ENCODE measurements at regions not wholly inside any gene's neighbourhood (a gene's known extent, or its start where the extent isn't known, plus 50 kb on each side); places are given as distances from the start of the nearest gene placed in this dataset.

GRCh38 chr2:143906850-143907249, 613.1 kb downstream of the ZEB2 start:
- no peak for DNase-seq

GRCh38 chr2:143905587-143905986, 614.3 kb downstream of the ZEB2 start:
- DNase-seq: no peak

DNA sequence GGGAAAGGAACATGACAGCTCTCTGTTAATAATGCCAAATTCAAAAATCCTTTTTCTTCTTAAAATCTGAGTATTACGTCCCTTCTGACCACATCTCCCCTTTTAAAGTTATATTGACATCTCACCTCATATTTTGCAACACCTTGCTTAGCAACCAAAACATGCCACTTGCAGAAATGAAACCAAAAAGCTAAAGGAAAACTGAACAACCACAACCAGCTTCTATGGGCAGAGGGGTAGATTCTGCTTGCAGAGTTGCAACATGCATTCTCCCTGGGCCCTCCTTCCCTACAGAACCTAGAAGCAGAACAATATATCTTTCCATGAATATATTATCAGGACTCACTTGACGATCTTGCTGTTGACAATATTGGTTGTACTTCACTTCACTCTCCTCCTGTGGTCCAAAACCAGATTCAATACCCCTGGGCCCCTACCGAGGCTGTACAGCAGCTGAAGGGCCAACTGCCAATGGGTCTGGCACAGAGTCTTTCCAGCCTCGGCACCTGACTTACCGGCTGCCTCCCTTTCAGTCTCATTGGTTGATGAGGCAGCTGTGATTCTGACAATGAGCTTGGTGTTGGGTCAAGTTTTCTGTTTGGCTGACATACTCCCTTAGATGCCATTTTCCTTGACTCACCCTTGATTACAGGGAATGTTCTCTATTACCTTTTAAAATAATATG, 616.6 kb downstream of the ZEB2 start:
- peak; percentile 26 for DNase-seq

DNA sequence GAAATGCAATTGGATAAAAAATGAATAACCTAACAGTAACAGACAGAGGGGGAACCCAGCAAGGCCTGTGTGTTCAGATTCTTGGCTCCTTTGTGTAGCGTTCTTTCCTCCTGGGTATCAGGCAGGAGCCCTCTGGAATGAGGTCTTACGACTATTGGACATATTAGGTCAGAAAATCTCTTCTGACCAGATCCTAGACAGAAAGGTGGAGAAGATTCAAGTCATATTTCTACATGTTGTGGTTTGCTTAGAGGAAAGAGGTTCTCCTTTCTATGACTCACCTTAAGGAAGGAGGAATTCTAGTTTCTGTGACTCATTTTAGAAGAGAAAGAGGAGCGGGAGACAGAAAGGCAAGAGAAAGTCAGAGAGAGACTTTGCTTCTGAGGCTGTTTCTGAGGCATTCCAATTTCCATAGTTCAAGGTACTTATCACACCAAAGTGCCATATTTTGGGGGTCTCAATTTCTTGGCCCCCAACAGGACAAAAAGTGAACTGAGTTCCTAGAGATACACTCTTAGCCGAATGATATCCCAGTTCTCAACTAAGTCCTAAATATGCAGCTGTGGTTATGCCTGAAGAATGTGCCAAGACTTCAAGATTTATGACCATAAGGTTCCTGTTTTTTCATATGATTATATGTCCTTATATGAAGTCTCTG, 618.6 kb downstream of the ZEB2 start:
- DNase-seq: peak; percentile 10 to 13

DNA sequence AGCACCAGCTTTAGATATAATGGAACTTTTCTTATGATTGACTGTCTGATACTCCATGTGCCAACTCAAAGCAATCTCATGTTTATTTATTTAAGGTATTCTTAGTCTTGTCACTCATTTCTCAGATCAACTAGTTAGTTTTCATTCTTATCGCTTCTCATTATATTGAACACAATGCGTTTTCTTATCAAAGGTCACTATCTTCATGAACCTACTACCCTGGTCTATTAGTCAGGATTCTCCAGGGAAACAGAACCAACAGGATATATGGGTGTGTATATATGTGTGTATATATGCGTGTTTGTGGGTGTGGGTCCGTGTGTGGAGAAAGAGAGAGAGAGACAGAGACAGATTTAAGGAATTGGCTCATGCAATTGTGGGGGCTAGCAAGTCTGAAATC, 619.9 kb downstream of the ZEB2 start:
- DNase-seq: no peak

DNA sequence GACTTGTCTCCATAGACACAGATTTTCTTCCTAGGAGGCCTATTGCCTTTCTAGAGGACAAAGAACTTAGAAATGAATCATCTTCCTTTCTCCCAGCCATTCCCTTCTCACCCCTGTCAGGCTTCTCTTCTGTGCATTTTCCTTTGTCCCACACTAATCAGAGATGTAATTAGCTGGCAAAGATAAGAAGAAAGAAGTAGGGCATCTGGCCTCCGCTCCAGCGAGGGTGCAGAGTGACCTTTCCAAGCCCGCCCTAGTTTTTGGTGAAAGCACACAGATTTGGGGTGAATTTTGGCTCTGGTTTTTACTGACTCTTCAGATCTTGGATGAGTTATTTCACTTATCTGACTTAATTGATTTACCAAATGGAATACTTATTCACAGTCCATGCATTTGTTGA, 626.5 kb downstream of the ZEB2 start:
- DNase-seq: no peak

GRCh38 chr2:143891879-143892308, 628.0 kb downstream of the ZEB2 start:
- DNase-seq: no peak

DNA sequence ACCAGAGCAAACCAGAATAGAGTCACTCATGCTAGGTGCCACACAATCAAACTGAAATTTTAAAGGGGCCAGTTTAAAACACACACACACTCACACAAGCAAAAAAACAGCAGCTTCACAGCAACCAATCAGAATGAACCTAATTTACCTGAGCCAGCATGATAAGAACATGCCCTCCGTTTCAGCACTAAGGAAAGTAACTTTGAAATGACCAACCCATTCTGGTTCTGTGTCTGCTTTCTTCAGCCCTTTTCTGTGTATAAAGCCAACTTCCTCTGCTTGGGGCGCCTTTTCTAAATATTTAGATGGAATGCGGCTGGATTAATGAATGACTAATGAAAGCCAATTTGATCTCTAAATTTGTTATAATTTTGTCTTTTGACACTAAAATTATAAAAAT, 629.1 kb downstream of the ZEB2 start:
- DNase-seq: no peak

DNA sequence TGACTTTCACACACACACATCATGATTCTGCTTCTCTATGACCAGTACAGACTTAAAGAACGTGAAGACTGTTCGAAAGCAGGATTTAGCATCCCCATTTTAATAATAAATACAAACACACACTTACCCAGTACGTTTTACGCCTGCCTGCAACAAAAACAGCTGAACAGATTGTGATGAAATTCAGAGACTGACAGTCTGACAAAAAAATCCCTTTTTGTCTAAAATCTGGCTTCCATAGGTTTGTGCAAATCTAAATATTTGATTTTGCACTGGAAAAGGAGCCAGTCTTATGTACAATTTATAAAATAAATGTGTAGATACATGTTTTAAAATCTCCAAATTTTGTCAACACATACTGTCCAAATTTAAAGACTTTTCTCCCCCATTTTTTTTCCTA, 630.7 kb downstream of the ZEB2 start:
- no peak for DNase-seq

GRCh38 chr2:143885461-143885860, 634.5 kb downstream of the ZEB2 start:
- DNase-seq: no peak

DNA sequence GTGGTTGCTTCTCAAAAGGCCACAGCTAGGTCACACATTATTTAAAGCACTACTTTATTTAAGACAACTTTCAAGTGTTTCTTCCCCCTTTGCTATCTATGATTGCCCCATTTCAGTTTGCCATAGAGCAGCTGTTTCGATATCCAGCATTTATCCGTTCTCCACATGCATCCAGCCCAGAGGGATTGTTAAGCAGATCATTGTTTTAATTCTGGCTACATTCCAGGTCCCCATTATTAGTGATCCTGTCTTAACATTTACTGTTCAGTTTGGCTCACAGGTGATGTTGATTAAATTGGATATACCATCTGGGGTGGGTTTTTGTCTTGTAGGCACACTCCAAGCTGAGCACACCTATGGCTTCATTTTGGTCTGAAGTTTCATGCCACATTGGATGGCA, 638.7 kb downstream of the ZEB2 start:
- DNase-seq: no peak

GRCh38 chr2:143877876-143878530, 641.9 kb downstream of the ZEB2 start:
- DNase-seq: no peak

DNA sequence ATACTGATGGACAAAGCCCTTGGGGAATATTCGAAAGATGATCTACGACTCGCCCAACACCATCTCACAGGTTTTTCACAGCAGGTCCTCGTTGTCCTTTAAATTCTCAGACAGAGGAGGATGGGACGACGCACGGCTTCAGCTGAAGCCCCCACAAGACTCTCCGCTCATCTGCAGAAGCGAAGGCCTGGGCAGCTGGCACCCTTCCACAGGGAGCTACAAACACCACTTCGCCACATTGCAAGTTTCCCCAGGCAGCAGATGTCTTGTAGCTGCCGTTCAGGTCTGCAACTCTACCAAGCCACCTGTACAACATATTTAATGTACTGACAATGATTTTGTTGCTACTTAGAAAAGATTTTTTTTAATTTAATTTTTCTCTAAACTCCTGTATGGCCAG, 642.9 kb downstream of the ZEB2 start:
- DNase-seq: no peak

DNA sequence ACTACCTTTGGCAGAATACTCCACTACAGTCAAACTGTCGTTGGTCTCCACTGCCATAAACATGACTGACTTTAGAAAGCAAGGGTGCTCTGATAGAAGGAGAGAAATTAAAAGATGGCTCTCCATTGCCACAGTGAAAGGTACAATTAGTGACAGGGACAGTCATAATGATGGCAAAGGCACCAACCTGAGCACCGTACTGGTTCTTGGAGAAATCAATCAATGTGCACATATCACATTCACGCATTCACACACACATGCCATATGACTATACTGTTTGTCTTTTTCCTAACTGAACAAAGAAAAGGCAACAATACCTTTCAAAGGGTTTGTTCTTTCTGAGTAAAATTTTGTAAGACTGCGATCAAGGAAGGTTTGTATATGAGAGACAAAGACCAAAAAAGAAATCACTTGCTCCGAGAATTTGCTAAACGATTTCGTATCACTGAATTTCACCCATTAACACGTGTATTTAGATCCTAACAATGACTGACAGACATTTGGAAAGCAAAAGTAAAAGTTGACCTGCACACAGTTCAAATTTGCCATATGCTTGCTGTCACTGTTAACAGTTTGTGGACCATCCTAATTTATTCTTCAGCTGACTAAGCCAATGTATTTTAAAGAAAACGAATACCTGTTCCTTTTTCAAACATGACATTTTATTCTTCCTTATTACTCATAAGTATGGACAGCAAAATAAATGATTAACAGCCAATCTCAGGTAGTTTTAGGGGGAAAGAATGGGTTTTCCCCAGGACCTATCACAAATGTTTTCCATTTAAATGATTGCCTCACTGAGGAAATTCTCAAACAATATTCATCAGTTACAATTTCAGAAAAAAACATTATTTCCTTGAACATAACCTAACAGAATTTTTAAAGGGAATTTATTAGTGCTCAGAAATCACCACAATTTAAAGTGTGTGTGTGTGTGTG, 644.4 kb downstream of the ZEB2 start:
- DNase-seq: peak; percentile 40 to 41

DNA sequence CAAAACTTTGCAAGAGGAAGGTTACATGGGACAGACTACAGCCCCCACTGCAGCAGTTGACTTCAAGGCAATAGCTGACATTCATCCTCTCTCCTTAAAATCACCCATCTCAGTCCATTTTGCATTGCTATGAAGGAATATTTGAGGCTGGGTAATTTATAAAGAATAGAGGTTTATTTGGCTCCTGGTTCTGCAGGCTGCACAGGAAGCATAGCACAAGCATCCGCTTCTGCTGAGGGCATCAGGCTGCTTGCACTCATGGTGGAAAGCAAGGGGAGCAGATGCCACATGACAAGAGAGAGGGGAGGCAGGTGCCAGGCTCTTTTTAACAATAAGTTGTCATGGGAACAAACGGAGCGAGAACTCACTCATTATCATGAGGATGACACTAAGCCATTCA, 646.0 kb downstream of the ZEB2 start:
- DNase-seq: no peak

DNA sequence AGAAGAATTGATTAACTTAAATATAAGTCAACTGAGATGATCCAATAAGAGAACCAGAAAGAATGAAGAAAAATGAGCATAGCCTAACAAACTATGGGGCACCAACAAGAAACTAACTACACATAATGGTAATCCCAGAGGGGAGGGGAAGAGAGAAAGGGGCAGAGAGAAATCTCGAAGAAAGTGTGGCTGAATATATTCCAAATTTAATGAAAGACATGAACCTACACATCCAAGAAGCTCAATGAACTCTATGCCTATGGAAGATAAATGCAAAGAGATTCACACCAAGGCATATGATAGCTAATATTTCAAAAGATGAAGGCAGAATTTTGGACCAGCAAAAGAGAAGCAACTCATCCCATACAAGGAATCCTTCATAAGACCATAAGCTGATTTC, 649.2 kb downstream of the ZEB2 start:
- DNase-seq: no peak

DNA sequence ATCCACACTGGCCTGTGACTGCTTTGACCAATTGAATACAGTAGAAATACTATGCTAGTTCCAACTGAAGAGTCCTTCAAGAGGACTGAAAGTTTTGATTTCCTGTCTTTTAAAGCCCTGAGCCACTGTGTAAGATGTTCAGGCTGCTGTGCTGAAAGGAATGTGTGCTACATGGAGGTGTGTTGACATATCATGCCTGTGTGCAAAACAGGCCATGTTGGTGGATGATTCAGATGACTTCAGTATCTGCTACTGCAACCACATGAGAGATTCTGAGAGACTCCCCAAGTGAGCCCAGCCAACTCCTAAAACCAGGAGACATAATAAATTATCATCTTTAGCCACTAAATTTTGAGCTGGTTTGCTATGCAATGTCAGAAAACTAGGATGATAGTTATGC, 662.9 kb downstream of the ZEB2 start:
- DNase-seq: no peak

- no peak for DNase-seq
Measured at GRCh38 chr2:143852759-143853158, 667.2 kb downstream of the ZEB2 start.

DNA sequence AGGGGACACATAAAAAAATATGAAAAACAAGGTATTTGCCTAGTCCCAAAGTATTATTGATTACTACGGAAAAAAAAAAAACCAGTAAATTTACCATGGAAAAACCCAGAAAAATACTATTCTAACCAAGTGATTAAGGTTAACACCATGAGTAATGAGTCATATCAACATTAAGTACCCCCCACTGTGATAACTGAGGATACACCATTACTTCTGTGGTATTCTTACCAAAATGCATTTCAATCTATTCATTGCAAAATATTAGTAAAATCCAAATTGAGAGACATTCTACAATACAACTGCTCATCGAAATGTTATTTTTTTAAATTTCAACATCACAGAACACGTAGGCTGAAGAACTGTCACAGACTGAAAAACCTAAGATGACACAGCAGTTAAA, 669.8 kb downstream of the ZEB2 start:
- peak; percentile 9 to 13 for DNase-seq

DNA sequence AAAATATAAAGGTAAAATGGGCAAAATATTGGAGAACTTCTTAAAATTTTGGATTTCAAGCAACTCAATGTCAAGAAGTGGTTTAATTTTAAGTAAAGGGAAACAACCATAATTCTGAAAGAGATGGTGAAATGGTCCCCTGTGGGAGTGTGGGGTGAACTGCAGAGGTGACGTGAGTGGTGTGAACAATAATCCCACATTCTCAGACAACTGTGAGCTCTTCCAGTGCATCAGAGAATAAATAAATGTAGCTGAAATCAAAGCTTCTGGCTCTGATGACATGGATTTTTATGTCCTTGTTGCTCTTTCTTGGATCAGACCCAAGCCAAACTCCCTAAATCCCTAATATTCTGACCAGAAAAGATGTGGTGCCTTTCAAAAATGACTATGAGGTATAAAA, 672.7 kb downstream of the ZEB2 start:
- DNase-seq: no peak

DNA sequence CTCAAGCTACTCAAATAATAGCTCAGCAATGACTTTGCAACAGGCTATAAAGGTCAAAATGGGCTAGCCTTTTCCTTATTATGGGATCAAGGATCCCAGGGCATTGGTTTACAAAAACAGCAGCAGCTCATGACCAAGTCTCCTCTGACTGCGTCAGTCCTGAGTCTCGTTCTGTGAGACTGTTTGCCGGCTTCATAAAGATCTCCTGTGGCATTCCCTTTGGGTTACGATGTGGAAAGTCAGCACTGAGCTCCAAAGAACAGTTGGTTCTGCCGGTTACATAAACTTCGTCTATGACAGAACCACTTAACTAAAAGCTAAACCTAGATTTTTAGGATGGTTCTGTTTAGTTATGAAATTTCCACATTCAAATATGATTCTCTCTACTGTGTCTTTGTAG, 674.9 kb downstream of the ZEB2 start:
- DNase-seq: no peak

DNA sequence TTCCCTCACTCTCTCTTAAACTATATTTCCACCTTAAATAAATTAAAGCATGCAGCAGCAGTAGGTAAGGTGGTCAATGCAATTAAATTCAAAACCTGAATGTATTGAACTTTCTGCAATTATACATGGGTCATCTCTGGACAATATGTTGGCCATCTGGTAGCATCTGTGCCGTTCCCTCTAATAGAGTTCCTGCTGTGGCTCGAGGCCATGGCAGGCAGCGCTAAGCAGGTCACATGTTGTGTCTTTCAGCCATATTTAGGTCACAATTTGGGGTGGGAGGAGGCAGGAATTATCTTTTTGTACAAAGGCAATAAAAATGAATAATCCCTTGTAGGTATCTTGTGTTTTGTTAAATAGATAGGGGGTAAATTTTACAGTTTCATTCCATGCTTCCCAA, 676.2 kb downstream of the ZEB2 start:
- no peak for DNase-seq

DNA sequence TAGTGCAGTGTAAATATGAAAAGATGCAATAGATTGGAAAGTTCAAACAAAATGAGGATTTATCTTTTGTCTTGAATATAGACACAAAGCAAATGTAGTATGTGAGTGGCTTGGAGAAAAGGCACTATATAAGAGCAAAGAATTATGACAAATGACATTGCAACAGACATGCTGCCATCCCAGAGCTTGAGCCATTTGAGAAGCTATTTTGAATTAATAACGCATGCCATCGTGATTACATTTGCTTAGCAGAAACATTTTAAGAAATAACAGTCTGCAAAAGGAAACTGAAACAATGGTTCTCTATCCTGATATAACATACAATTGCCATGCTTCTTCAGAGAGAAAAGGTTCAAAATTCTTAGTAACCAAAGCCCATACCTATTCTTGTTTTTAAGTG, 677.1 kb downstream of the ZEB2 start:
- no peak for DNase-seq

All from inflammatory macrophage treated with lipopolysaccharide for 1 hour (primary cell).